ENCODE measurements at regions not wholly inside any gene's neighbourhood (a gene's known extent, or its start where the extent isn't known, plus 50 kb on each side); places are given as distances from the start of the nearest gene placed in this dataset.

- TF ChIP-seq CTCF (optimal IDR thresholded peaks at IDR 0.05 in 1 of 3, IDR thresholded peaks at IDR 0.05 in 1 of 3, conservative IDR thresholded peaks at IDR 0.05 in 1 of 3; ENCODE audit: extremely low read depth in 1 of 3, insufficient read depth in 2 of 3, low read length in 3 of 3) (no peak), EZH2 (IDR thresholded peaks at IDR 0.05; ENCODE audit: low read length) (no peak)
- no peak for DNase-seq (ENCODE audit: low read depth, low spot score)
- dilution Hi-C loops (cut with MboI; ENCODE audit: extremely low pct_ligation_motif_present, low sequenced_read_pairs) = no loop called here
- H3K9ac ChIP-seq (ENCODE audit: control insufficient read depth, extremely low read depth, insufficient read depth, low read length) = no peak overlapping the region
- H2AFZ ChIP-seq (ENCODE audit: control insufficient read depth, low read length) = no peak overlapping the region
- H3K36me3 ChIP-seq (ENCODE audit: control insufficient read depth in 2 of 2, extremely low read depth in 1 of 2, insufficient read depth in 2 of 2, low read length in 2 of 2) = no peaks in the 10 kb centered on the region
- no peak overlapping the region for H3K27ac ChIP-seq (ENCODE audit: control insufficient read depth, insufficient read depth, low read length)
- no peaks in the 10 kb centered on the region for H4K20me1 ChIP-seq (ENCODE audit: control insufficient read depth, extremely low read depth, insufficient read depth, low read length)
- H3K9me1 ChIP-seq (ENCODE audit: control insufficient read depth, extremely low read depth, insufficient read depth, low read length) = no peaks in the 10 kb centered on the region
- H3K27me3 ChIP-seq (ENCODE audit: control insufficient read depth, extremely low read depth, insufficient read depth, low read length) = no peaks in the 10 kb centered on the region
- no peak overlapping the region for H3K4me3 ChIP-seq (ENCODE audit: control insufficient read depth in 2 of 3, extremely low read depth in 1 of 3, insufficient read depth in 2 of 3, low read depth in 1 of 3, low read length in 3 of 3)
- no peaks in the 10 kb centered on the region for H3K9me3 ChIP-seq (ENCODE audit: control insufficient read depth, low read depth, low read length)
- no peak overlapping the region for H3K4me2 ChIP-seq (ENCODE audit: control insufficient read depth, extremely low read depth, insufficient read depth, low read depth, low read length)
- FAIRE-seq = no peak
- H3K79me2 ChIP-seq (ENCODE audit: control insufficient read depth, insufficient read depth, low read length) = no peaks in the 10 kb centered on the region
- no peaks in the 10 kb centered on the region for H3K4me1 ChIP-seq (ENCODE audit: control insufficient read depth, extremely low read depth, insufficient read depth, low read length)
These were observed 157.8 kb downstream of the NXPE2 start for GRCh38 chr11:114836161-114836560.

GRCh38 chr11:114844896-114845295 is 166.6 kb downstream of the NXPE2 start:
- Histone ChIP-seq H3K4me2 (ENCODE audit: control insufficient read depth, extremely low read depth, insufficient read depth, low read depth, low read length) (no peak overlapping the region), H3K36me3 (ENCODE audit: control insufficient read depth in 2 of 2, extremely low read depth in 1 of 2, insufficient read depth in 2 of 2, low read length in 2 of 2) (no peaks in the 10 kb centered on the region), H3K9me3 (ENCODE audit: control insufficient read depth, low read depth, low read length) (no peaks in the 10 kb centered on the region), H3K27ac (ENCODE audit: control insufficient read depth, insufficient read depth, low read length) (no peak overlapping the region), H3K79me2 (ENCODE audit: control insufficient read depth, insufficient read depth, low read length) (no peaks in the 10 kb centered on the region), H4K20me1 (ENCODE audit: control insufficient read depth, extremely low read depth, insufficient read depth, low read length) (no peaks in the 10 kb centered on the region), H3K9ac (ENCODE audit: control insufficient read depth, extremely low read depth, insufficient read depth, low read length) (no peak overlapping the region), H3K27me3 (ENCODE audit: control insufficient read depth, extremely low read depth, insufficient read depth, low read length) (no peaks in the 10 kb centered on the region), H3K4me1 (ENCODE audit: control insufficient read depth, extremely low read depth, insufficient read depth, low read length) (no peaks in the 10 kb centered on the region), H3K9me1 (ENCODE audit: control insufficient read depth, extremely low read depth, insufficient read depth, low read length) (no peaks in the 10 kb centered on the region), H3K4me3 (ENCODE audit: control insufficient read depth in 2 of 3, extremely low read depth in 1 of 3, insufficient read depth in 2 of 3, low read depth in 1 of 3, low read length in 3 of 3) (no peak overlapping the region), H2AFZ (ENCODE audit: control insufficient read depth, low read length) (no peak overlapping the region)
- DNase-seq (ENCODE audit: low read depth, low spot score) = no peak
- TF ChIP-seq EZH2 (IDR thresholded peaks at IDR 0.05; ENCODE audit: low read length) = no peak
- no peak for TF ChIP-seq CTCF (optimal IDR thresholded peaks at IDR 0.05 in 1 of 3, IDR thresholded peaks at IDR 0.05 in 1 of 3, conservative IDR thresholded peaks at IDR 0.05 in 1 of 3; ENCODE audit: extremely low read depth in 1 of 3, insufficient read depth in 2 of 3, low read length in 3 of 3)
- dilution Hi-C loops (cut with MboI; ENCODE audit: extremely low pct_ligation_motif_present, low sequenced_read_pairs) = no loop called here
- FAIRE-seq = no peak

All from keratinocyte (primary cell).